ENCODE measurements at regions not wholly inside any gene's neighbourhood (a gene's known extent, or its start where the extent isn't known, plus 50 kb on each side); places are given as distances from the start of the nearest gene placed in this dataset.
"Not testable (repeated sequence)": the region's sequence is repeated elsewhere in the genome, so short reads cannot be mapped to it uniquely, and the experiment has no call there.

- TF ChIP-seq ZNF441 (CRISPR knock-in tag; IDR thresholded peaks at IDR 0.05; ENCODE audit: borderline replicate concordance); ZBTB40 (IDR thresholded peaks at IDR 0.05); ZBTB40 (CRISPR knock-in tag; IDR thresholded peaks at IDR 0.05); CEBPZ (IDR thresholded peaks at IDR 0.05; ENCODE audit: low read length); CTCF (CRISPR knock-in tag; IDR thresholded peaks at IDR 0.05); POLR2AphosphoS5 (IDR thresholded peaks at IDR 0.05; ENCODE audit: low read depth, low read length); STAT5B (CRISPR knock-in tag; IDR thresholded peaks at IDR 0.05); ETV5 (CRISPR knock-in tag; IDR thresholded peaks at IDR 0.05; ENCODE audit: borderline replicate concordance); SP2 (CRISPR knock-in tag; IDR thresholded peaks at IDR 0.05); ZBTB1 (CRISPR knock-in tag; IDR thresholded peaks at IDR 0.05; ENCODE audit: borderline replicate concordance); CBX2 (IDR thresholded peaks at IDR 0.05; ENCODE audit: low read depth, low read length); CBX2 (CRISPR knock-in tag; IDR thresholded peaks at IDR 0.05; ENCODE audit: low read depth); ARID2 (CRISPR knock-in tag; IDR thresholded peaks at IDR 0.05; ENCODE audit: borderline replicate concordance); NCOR1 (IDR thresholded peaks at IDR 0.05; ENCODE audit: borderline replicate concordance, low read length); TFE3 (CRISPR knock-in tag; IDR thresholded peaks at IDR 0.05): not testable (repeated sequence)
Observed at GRCh38 chr16:59612910-59613620, 878.9 kb upstream of the GOT2 start.

All from HepG2 (cell line).